ENCODE measurements at regions not wholly inside any gene's neighbourhood (a gene's known extent, or its start where the extent isn't known, plus 50 kb on each side); places are given as distances from the start of the nearest gene placed in this dataset.

- no peaks in the 10 kb centered on the region; the same call in 1 of the 2 replicates for H3K27me3 ChIP-seq (ENCODE audit: control insufficient read depth, insufficient read depth, low read length)
- H2BK20ac ChIP-seq (ENCODE audit: low read depth, low read length), result no peak overlapping the region
- dilution Hi-C loops (cut with HindIII; ENCODE audit: low sequenced_read_pairs, unreplicated experiment) (no loop called here), intact Hi-C loops (cut with micrococcal nuclease) (loop anchor here (2.0 kb wide), 2 partner anchors 201 to 261 kb away; no protein-coding TSS in a partner anchor), in situ Hi-C loops (cut with MboI; ENCODE audit: low sequenced_read_pairs) (loop anchor here (5.0 to 10.0 kb wide), 3 partner anchors 165 to 523 kb away; no protein-coding TSS in a partner anchor)
- DNase-seq (no peak), ATAC-seq (ENCODE audit: low read depth) (no peak)
- no TSS peak for BruUV-seq (replicated peaks)
- H3K56ac ChIP-seq (ENCODE audit: extremely low read depth, insufficient read depth, low read length), result no peak overlapping the region
- no peaks in the 10 kb centered on the region for H3K36me3 ChIP-seq (ENCODE audit: control insufficient read depth, insufficient read depth, low read length)
- H3K4me1 ChIP-seq (ENCODE audit: control insufficient read depth, insufficient read depth, low read length), result no peaks in the 10 kb centered on the region
- no peak overlapping the region for H2BK120ac ChIP-seq (ENCODE audit: low read depth, low read length)
- no peaks in the 10 kb centered on the region for H3K9me3 ChIP-seq (ENCODE audit: control insufficient read depth, insufficient read depth, low read length)
- no peak overlapping the region for H2BK5ac ChIP-seq (ENCODE audit: low read depth, low read length, poor library complexity, severe bottlenecking)
- no peaks in the 10 kb centered on the region for H4K20me1 ChIP-seq (ENCODE audit: insufficient read depth, low read length)
- H3K4me3 ChIP-seq (ENCODE audit: insufficient read depth, low read depth, low read length), result no peak overlapping the region
- H3K4me2 ChIP-seq (ENCODE audit: low read depth, low read length), result no peak overlapping the region
- ChIA-PET CTCF (interaction anchor here (1.2 kb wide), 1 partner anchor 10 kb away, joined by 4 read pairs; no protein-coding TSS in a partner anchor), POLR2A (ENCODE audit: unreplicated experiment) (no interaction called here)
- H4K91ac ChIP-seq (ENCODE audit: insufficient read depth, low read depth, low read length), result no peak overlapping the region
- no peak overlapping the region for H3K23ac ChIP-seq (ENCODE audit: low read depth, low read length)
- H2AFZ ChIP-seq (replicated peaks; ENCODE audit: low read length, poor library complexity), result no peak overlapping the region
- H3K9me1 ChIP-seq (ENCODE audit: insufficient read depth, low read length), result no peaks in the 10 kb centered on the region
- H3K4ac ChIP-seq (ENCODE audit: low read depth, low read length), result no peak overlapping the region
- H3K79me1 ChIP-seq (ENCODE audit: low read depth in 1 of 2, low read length in 2 of 2), result no peaks in the 10 kb centered on the region
- H3K14ac ChIP-seq (replicated peaks; ENCODE audit: low read depth, low read length), result no peak overlapping the region
- H3K18ac ChIP-seq (ENCODE audit: low read depth, low read length), result no peak overlapping the region
- no CpG with 5 or more reads among the region's 7 CpGs for whole genome bisulfite sequencing, 2 experiments (ENCODE audit: extremely low coverage in 2 of 2, insufficient read length in 1 of 2)
- no peak overlapping the region for H2AK5ac ChIP-seq (ENCODE audit: low read depth, low read length)
- no peak overlapping the region for H4K5ac ChIP-seq (ENCODE audit: low read depth, low read length)
- no peak overlapping the region for H4K8ac ChIP-seq (ENCODE audit: low read depth in 2 of 2, low read length in 2 of 2)
- no peak overlapping the region for H2BK15ac ChIP-seq (ENCODE audit: low read depth, low read length)
- no peak overlapping the region for H3K27ac ChIP-seq (ENCODE audit: insufficient read depth, low read length)
- TF ChIP-seq RAD21 (IDR thresholded peaks at IDR 0.05; ENCODE audit: low read length), result no peak
- no peak for TF ChIP-seq POLR2A (IDR thresholded peaks at IDR 0.05; ENCODE audit: low read depth, low read length)
- TF ChIP-seq RCOR1 (IDR thresholded peaks at IDR 0.05; ENCODE audit: insufficient replicate concordance, low read length), result no peak
- H3K9ac ChIP-seq (ENCODE audit: low read depth, low read length), result no peak overlapping the region
- H2AK9ac ChIP-seq (replicated peaks; ENCODE audit: low read depth, low read length, poor library complexity), result no peak overlapping the region
Observed at GRCh38 chr2:18379870-18380269, 180.6 kb downstream of the RDH14 start.

Measured in IMR-90 (cell line).